HEK293 (cell line): ENCODE measurements at regions not wholly inside any gene's neighbourhood (a gene's known extent, or its start where the extent isn't known, plus 50 kb on each side); places are given as distances from the start of the nearest gene placed in this dataset.

Experiments
- CTCF ChIA-PET: fragments of 350-600 bp; formaldehyde crosslinking; extraction: SDS; loops from one replicate; lab custom pipeline; 2021; ENCODE audit warnings: antibody characterized with exemption; lab: Yijun Ruan, JAX
- POLR2A ChIA-PET: fragments of 300-600 bp; formaldehyde crosslinking; extraction: SDS; loops from one replicate; lab custom pipeline; 2020; ENCODE audit warnings: antibody characterized with exemption, inconsistent platforms; lab: Yijun Ruan, JAX
- H3K27ac ChIP-seq: fragments of 200-500 bp; sonication (Bioruptor generic); 2 replicates; pipeline ENCODE4 v1.5.1; 2014; ENCODE audit warnings: low read depth, low read length, control low read depth, inconsistent platforms; ENCODE audit errors: extremely low read depth
- H3K36me3 ChIP-seq, 2 experiments: fragments of 200-500 bp in 1 of 2; sonication (Bioruptor generic) in 1 of 2; 1 replicate in 1 of 2; 2 replicates in 1 of 2; pipeline ENCODE4 v1.5.1; 2014 to 2017; ENCODE audit warnings: inconsistent platforms in 2 of 2, low read length in 2 of 2; ENCODE audit not compliant: control insufficient read depth in 2 of 2, insufficient read depth in 1 of 2
- H3K4me1 ChIP-seq: fragments of 200-500 bp; sonication (Bioruptor generic); 2 replicates; pipeline ENCODE4 v1.5.1; 2014; ENCODE audit warnings: mild to moderate bottlenecking, low read length, inconsistent platforms; ENCODE audit not compliant: control insufficient read depth, insufficient read depth
- H3K4me3 ChIP-seq: 2 replicates; pipeline ENCODE4 v1.5.1; 2011; ENCODE audit warnings: low read depth, mild to moderate bottlenecking, control low read depth, low read length, moderate library complexity
- H3K9me3 ChIP-seq: fragments of 200-500 bp; sonication (Bioruptor generic); 2 replicates; pipeline ENCODE4 v1.5.1; 2014; ENCODE audit warnings: low read depth, low read length, inconsistent platforms; ENCODE audit not compliant: control insufficient read depth, insufficient read depth
- FEZF1 ChIP-seq: fragments of 450-650 bp; formaldehyde crosslinking; IDR thresholded peaks from 2 replicates; pipeline ENCODE4 v1.5.1; 2016; ENCODE audit warnings: missing biosample characterization, missing genetic modification characterization
- IKZF3 ChIP-seq: fragments of 450-650 bp; IDR thresholded peaks from 2 replicates; pipeline ENCODE4 v1.5.0; 2018; ENCODE audit warnings: missing biosample characterization, mild to moderate bottlenecking, missing genetic modification characterization, moderate library complexity
- MYNN ChIP-seq: fragments of 450-650 bp; formaldehyde crosslinking; IDR thresholded peaks from 2 replicates; pipeline ENCODE4 v1.5.1; 2016; ENCODE audit warnings: missing biosample characterization, missing genetic modification characterization, borderline replicate concordance
- SP2 ChIP-seq: fragments of 450-650 bp; formaldehyde crosslinking; IDR thresholded peaks from 2 replicates; pipeline ENCODE4 v1.5.1; 2016; ENCODE audit warnings: missing biosample characterization, missing genetic modification characterization
- SP3 ChIP-seq: fragments of 450-650 bp; formaldehyde crosslinking; IDR thresholded peaks from 2 replicates; pipeline ENCODE4 v1.5.1; 2016; ENCODE audit warnings: missing biosample characterization, missing genetic modification characterization
- ZNF394 ChIP-seq: fragments of 450-650 bp; formaldehyde crosslinking; IDR thresholded peaks from 2 replicates; pipeline ENCODE4 v1.5.1; 2016; ENCODE audit warnings: missing biosample characterization, missing genetic modification characterization, mild to moderate bottlenecking, moderate library complexity, borderline replicate concordance
- ZNF501 ChIP-seq: fragments of 450-650 bp; formaldehyde crosslinking; IDR thresholded peaks from 2 replicates; pipeline ENCODE4 v1.5.1; 2016; ENCODE audit warnings: missing biosample characterization, missing genetic modification characterization
- ZNF510 ChIP-seq: fragments of 450-650 bp; formaldehyde crosslinking; IDR thresholded peaks from 2 replicates; pipeline ENCODE4 v1.5.1; 2018; ENCODE audit warnings: mild to moderate bottlenecking, missing genetic modification characterization, missing biosample characterization; ENCODE audit not compliant: insufficient replicate concordance
- ZNF529 ChIP-seq: fragments of 450-650 bp; formaldehyde crosslinking; IDR thresholded peaks from 2 replicates; pipeline ENCODE4 v1.5.1; 2017; ENCODE audit warnings: missing genetic modification characterization, missing biosample characterization; ENCODE audit not compliant: insufficient replicate concordance
- ZNF623 ChIP-seq: fragments of 450-650 bp; formaldehyde crosslinking; IDR thresholded peaks from 2 replicates; pipeline ENCODE4 v1.5.1; 2016; ENCODE audit warnings: missing biosample characterization, missing genetic modification characterization
- ZNF707 ChIP-seq: fragments of 450-650 bp; formaldehyde crosslinking; IDR thresholded peaks from 2 replicates; pipeline ENCODE4 v1.5.1; 2016; ENCODE audit warnings: missing biosample characterization, missing genetic modification characterization
- TF ChIP-seq, protein P1 (sequence below): fragments of 450-650 bp; formaldehyde crosslinking; IDR thresholded peaks from 2 replicates; pipeline ENCODE4 v1.5.1; 2016; ENCODE audit warnings: missing biosample characterization, missing genetic modification characterization
- TF ChIP-seq, protein P2 (sequence below): fragments of 450-650 bp; formaldehyde crosslinking; IDR thresholded peaks from 2 replicates; pipeline ENCODE4 v1.5.1; 2016; ENCODE audit warnings: missing biosample characterization, missing genetic modification characterization
- TF ChIP-seq, protein P3 (sequence below): fragments of 450-650 bp; formaldehyde crosslinking; IDR thresholded peaks from 2 replicates; pipeline ENCODE4 v1.5.1; 2016; ENCODE audit warnings: missing biosample characterization, missing genetic modification characterization
- TF ChIP-seq, protein P4 (sequence below): IDR thresholded peaks from 2 replicates; pipeline ENCODE4 v1.6.1; 2011; ENCODE audit warnings: mild to moderate bottlenecking, low read depth, low read length, borderline replicate concordance
- TF ChIP-seq, protein P5 (sequence below): fragments of 450-650 bp; formaldehyde crosslinking; conservative IDR thresholded peaks from 2 replicates; pipeline ENCODE4 v1.5.1; 2016; ENCODE audit warnings: low read depth, missing biosample characterization, missing genetic modification characterization

DNA sequence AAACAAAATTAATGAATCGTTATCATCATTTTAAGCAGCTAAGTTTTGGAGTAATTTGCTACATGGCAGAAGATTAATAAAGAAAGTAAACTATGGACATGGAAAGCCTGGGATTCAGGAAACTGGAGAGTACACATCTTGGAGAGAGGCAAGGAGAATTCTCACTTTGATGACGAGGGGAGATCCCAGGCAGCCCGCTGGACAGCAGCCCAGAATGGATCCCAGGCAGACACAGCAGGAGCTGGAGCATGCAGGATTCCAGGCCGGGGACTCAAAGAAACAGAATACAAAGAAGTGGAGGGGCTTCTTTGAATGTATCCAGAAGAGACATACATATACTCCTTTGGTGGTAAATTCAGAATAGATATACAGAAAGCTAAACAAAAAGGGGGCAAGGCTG lies 118.0 kb upstream of the ATP6AP2 start:
- Histone ChIP-seq H3K4me3 (no peak overlapping the region), H3K4me1 (no peaks in the 10 kb centered on the region), H3K27ac (no peak overlapping the region)
- CTCF ChIA-PET = no interaction called here
- TF ChIP-seq, protein P1, sequence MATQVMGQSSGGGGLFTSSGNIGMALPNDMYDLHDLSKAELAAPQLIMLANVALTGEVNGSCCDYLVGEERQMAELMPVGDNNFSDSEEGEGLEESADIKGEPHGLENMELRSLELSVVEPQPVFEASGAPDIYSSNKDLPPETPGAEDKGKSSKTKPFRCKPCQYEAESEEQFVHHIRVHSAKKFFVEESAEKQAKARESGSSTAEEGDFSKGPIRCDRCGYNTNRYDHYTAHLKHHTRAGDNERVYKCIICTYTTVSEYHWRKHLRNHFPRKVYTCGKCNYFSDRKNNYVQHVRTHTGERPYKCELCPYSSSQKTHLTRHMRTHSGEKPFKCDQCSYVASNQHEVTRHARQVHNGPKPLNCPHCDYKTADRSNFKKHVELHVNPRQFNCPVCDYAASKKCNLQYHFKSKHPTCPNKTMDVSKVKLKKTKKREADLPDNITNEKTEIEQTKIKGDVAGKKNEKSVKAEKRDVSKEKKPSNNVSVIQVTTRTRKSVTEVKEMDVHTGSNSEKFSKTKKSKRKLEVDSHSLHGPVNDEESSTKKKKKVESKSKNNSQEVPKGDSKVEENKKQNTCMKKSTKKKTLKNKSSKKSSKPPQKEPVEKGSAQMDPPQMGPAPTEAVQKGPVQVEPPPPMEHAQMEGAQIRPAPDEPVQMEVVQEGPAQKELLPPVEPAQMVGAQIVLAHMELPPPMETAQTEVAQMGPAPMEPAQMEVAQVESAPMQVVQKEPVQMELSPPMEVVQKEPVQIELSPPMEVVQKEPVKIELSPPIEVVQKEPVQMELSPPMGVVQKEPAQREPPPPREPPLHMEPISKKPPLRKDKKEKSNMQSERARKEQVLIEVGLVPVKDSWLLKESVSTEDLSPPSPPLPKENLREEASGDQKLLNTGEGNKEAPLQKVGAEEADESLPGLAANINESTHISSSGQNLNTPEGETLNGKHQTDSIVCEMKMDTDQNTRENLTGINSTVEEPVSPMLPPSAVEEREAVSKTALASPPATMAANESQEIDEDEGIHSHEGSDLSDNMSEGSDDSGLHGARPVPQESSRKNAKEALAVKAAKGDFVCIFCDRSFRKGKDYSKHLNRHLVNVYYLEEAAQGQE (tag by site-specific recombination) = peak; percentile 58; the same call in 1 of the 2 replicates
- TF ChIP-seq, protein P2, sequence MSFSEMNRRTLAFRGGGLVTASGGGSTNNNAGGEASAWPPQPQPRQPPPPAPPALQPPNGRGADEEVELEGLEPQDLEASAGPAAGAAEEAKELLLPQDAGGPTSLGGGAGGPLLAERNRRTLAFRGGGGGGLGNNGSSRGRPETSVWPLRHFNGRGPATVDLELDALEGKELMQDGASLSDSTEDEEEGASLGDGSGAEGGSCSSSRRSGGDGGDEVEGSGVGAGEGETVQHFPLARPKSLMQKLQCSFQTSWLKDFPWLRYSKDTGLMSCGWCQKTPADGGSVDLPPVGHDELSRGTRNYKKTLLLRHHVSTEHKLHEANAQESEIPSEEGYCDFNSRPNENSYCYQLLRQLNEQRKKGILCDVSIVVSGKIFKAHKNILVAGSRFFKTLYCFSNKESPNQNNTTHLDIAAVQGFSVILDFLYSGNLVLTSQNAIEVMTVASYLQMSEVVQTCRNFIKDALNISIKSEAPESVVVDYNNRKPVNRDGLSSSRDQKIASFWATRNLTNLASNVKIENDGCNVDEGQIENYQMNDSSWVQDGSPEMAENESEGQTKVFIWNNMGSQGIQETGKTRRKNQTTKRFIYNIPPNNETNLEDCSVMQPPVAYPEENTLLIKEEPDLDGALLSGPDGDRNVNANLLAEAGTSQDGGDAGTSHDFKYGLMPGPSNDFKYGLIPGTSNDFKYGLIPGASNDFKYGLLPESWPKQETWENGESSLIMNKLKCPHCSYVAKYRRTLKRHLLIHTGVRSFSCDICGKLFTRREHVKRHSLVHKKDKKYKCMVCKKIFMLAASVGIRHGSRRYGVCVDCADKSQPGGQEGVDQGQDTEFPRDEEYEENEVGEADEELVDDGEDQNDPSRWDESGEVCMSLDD (tag by site-specific recombination) = no peak
- TF ChIP-seq, all 188 proteins: peak for 1
- Histone ChIP-seq H3K9me3 (no peaks in the 10 kb centered on the region), H3K36me3 (no peaks in the 10 kb centered on the region)
- POLR2A ChIA-PET = no interaction called here

DNA sequence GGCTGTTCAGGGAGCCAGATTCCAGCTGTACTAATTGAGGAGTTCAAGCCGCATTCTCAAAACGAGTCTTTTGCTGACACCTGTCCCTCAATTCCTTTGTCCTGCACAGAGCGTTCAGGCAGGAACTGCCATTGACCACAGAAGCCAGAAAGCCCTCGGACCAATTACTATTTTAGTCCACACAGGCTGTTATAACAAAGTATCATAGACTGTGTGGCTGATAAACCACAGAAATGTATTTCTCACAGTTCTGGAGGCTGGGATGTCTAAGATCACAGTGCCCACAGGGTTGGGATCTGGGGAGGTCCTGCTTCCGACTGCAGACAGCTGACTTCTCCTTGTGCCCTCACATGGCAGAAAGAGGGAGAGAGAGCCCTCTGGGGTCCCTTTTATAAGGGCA lies 119.8 kb upstream of the ATP6AP2 start:
- Histone ChIP-seq H3K4me3 (no peak overlapping the region), H3K36me3 (no peaks in the 10 kb centered on the region)
- TF ChIP-seq SP2 (tag by site-specific recombination) = no peak
- no peak for TF ChIP-seq ZNF501 (tag by site-specific recombination)
- no peak for TF ChIP-seq IKZF3 (tag by site-specific recombination)
- TF ChIP-seq, protein P3, sequence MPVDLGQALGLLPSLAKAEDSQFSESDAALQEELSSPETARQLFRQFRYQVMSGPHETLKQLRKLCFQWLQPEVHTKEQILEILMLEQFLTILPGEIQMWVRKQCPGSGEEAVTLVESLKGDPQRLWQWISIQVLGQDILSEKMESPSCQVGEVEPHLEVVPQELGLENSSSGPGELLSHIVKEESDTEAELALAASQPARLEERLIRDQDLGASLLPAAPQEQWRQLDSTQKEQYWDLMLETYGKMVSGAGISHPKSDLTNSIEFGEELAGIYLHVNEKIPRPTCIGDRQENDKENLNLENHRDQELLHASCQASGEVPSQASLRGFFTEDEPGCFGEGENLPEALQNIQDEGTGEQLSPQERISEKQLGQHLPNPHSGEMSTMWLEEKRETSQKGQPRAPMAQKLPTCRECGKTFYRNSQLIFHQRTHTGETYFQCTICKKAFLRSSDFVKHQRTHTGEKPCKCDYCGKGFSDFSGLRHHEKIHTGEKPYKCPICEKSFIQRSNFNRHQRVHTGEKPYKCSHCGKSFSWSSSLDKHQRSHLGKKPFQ = no peak
- no peak for TF ChIP-seq MYNN (tag by site-specific recombination)
- TF ChIP-seq ZNF394 (tag by site-specific recombination) = no peak
- no peak for TF ChIP-seq ZNF529 (tag by site-specific recombination)
- TF ChIP-seq ZNF623 (tag by site-specific recombination) = no peak
- no peak for TF ChIP-seq SP3 (tag by site-specific recombination)
- no peak for TF ChIP-seq ZNF510 (tag by site-specific recombination)
- TF ChIP-seq, protein P4, sequence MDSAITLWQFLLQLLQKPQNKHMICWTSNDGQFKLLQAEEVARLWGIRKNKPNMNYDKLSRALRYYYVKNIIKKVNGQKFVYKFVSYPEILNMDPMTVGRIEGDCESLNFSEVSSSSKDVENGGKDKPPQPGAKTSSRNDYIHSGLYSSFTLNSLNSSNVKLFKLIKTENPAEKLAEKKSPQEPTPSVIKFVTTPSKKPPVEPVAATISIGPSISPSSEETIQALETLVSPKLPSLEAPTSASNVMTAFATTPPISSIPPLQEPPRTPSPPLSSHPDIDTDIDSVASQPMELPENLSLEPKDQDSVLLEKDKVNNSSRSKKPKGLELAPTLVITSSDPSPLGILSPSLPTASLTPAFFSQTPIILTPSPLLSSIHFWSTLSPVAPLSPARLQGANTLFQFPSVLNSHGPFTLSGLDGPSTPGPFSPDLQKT = no peak
- TF ChIP-seq FEZF1 = no peak
- TF ChIP-seq ZNF707 (tag by site-specific recombination) = no peak
- TF ChIP-seq, protein P5, sequence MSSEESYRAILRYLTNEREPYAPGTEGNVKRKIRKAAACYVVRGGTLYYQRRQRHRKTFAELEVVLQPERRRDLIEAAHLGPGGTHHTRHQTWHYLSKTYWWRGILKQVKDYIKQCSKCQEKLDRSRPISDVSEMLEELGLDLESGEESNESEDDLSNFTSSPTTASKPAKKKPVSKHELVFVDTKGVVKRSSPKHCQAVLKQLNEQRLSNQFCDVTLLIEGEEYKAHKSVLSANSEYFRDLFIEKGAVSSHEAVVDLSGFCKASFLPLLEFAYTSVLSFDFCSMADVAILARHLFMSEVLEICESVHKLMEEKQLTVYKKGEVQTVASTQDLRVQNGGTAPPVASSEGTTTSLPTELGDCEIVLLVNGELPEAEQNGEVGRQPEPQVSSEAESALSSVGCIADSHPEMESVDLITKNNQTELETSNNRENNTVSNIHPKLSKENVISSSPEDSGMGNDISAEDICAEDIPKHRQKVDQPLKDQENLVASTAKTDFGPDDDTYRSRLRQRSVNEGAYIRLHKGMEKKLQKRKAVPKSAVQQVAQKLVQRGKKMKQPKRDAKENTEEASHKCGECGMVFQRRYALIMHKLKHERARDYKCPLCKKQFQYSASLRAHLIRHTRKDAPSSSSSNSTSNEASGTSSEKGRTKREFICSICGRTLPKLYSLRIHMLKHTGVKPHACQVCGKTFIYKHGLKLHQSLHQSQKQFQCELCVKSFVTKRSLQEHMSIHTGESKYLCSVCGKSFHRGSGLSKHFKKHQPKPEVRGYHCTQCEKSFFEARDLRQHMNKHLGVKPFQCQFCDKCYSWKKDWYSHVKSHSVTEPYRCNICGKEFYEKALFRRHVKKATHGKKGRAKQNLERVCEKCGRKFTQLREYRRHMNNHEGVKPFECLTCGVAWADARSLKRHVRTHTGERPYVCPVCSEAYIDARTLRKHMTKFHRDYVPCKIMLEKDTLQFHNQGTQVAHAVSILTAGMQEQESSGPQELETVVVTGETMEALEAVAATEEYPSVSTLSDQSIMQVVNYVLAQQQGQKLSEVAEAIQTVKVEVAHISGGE (tag by site-specific recombination) = no peak
- TF ChIP-seq, all 188 proteins: peak for 0
- H3K4me1 ChIP-seq = no peaks in the 10 kb centered on the region
- ChIA-PET POLR2A (no interaction called here), CTCF (no interaction called here)
- no peak overlapping the region for H3K27ac ChIP-seq
- H3K9me3 ChIP-seq = no peaks in the 10 kb centered on the region
